ENCODE measurements at regions not wholly inside any gene's neighbourhood (a gene's known extent, or its start where the extent isn't known, plus 50 kb on each side); places are given as distances from the start of the nearest gene placed in this dataset.

GRCh38 chr3:180239939-180240338 is 203.2 kb upstream of the PEX5L start (continued):
- TF ChIP-seq, protein P1, sequence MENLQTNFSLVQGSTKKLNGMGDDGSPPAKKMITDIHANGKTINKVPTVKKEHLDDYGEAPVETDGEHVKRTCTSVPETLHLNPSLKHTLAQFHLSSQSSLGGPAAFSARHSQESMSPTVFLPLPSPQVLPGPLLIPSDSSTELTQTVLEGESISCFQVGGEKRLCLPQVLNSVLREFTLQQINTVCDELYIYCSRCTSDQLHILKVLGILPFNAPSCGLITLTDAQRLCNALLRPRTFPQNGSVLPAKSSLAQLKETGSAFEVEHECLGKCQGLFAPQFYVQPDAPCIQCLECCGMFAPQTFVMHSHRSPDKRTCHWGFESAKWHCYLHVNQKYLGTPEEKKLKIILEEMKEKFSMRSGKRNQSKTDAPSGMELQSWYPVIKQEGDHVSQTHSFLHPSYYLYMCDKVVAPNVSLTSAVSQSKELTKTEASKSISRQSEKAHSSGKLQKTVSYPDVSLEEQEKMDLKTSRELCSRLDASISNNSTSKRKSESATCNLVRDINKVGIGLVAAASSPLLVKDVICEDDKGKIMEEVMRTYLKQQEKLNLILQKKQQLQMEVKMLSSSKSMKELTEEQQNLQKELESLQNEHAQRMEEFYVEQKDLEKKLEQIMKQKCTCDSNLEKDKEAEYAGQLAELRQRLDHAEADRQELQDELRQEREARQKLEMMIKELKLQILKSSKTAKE (IDR thresholded peaks at IDR 0.05; ENCODE audit: low read depth, poor library complexity, severe bottlenecking): no peak
- TF ChIP-seq, protein P2, sequence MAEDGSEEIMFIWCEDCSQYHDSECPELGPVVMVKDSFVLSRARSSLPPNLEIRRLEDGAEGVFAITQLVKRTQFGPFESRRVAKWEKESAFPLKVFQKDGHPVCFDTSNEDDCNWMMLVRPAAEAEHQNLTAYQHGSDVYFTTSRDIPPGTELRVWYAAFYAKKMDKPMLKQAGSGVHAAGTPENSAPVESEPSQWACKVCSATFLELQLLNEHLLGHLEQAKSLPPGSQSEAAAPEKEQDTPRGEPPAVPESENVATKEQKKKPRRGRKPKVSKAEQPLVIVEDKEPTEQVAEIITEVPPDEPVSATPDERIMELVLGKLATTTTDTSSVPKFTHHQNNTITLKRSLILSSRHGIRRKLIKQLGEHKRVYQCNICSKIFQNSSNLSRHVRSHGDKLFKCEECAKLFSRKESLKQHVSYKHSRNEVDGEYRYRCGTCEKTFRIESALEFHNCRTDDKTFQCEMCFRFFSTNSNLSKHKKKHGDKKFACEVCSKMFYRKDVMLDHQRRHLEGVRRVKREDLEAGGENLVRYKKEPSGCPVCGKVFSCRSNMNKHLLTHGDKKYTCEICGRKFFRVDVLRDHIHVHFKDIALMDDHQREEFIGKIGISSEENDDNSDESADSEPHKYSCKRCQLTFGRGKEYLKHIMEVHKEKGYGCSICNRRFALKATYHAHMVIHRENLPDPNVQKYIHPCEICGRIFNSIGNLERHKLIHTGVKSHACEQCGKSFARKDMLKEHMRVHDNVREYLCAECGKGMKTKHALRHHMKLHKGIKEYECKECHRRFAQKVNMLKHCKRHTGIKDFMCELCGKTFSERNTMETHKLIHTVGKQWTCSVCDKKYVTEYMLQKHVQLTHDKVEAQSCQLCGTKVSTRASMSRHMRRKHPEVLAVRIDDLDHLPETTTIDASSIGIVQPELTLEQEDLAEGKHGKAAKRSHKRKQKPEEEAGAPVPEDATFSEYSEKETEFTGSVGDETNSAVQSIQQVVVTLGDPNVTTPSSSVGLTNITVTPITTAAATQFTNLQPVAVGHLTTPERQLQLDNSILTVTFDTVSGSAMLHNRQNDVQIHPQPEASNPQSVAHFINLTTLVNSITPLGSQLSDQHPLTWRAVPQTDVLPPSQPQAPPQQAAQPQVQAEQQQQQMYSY (CRISPR knock-in tag; IDR thresholded peaks at IDR 0.05): no peak

- intact Hi-C loops (cut with micrococcal nuclease; ENCODE audit: unreplicated experiment) (no loop called here), in situ Hi-C loops (cut with MboI) (no loop called here)
- BruUV-seq (replicated peaks): no TSS peak
- Histone ChIP-seq H3K27me3 (replicated peaks in 1 of 2; ENCODE audit: control insufficient read depth in 2 of 2, insufficient read depth in 2 of 2, low read length in 1 of 2) (no peaks in the 10 kb centered on the region), H3K4me1 (ENCODE audit: control insufficient read depth, insufficient read depth, low read length) (no peaks in the 10 kb centered on the region), H3K9me3 (replicated peaks; ENCODE audit: control insufficient read depth, insufficient read depth, low read length) (no peaks in the 10 kb centered on the region; the same call in 2 of the 3 replicates), H2AFZ (ENCODE audit: control insufficient read depth, low read depth, low read length) (no peak overlapping the region), H3K36me3 (ENCODE audit: control insufficient read depth in 2 of 2, insufficient read depth in 2 of 2, low read length in 1 of 2) (no peaks in the 10 kb centered on the region), H3K79me2 (ENCODE audit: control insufficient read depth, insufficient read depth, low read length) (no peaks in the 10 kb centered on the region), H3K4me3 (no peak overlapping the region), H3K9ac (ENCODE audit: control insufficient read depth, insufficient read depth, low read length) (no peak overlapping the region), H3K4me2 (ENCODE audit: control insufficient read depth, insufficient read depth) (no peak overlapping the region), H4K20me1 (ENCODE audit: control insufficient read depth, insufficient read depth) (no peaks in the 10 kb centered on the region), H3K27ac (ENCODE audit: control insufficient read depth, insufficient read depth) (no peak overlapping the region)
- ChIA-PET CTCF (interaction anchor here (1.0 kb wide), 1 partner anchor 15 kb away, joined by 3 read pairs; no protein-coding TSS in a partner anchor), SMC1A (ENCODE audit: uncharacterized antibody, unreplicated experiment) (interaction anchor here (0.8 to 1.1 kb wide), 3 partner anchors 20 to 71 kb away, joined by 3 read pairs; no protein-coding TSS in a partner anchor), POLR2A (no interaction called here), RAD21 (ENCODE audit: unreplicated experiment) (no interaction called here)
- DNase-seq (ENCODE audit: low read depth, low spot score) (no peak), ATAC-seq (no peak), FAIRE-seq (no peak)
- 26% methylated on average over 5 of the region's 5 CpGs for WGBS (ENCODE audit: insufficient coverage, insufficient replicate concordance, low lambda C conversion rate, missing lambda C conversion rate)
- no peak for TF ChIP-seq BRCA1 (IDR thresholded peaks at IDR 0.05; ENCODE audit: low read depth, low read length)
- no peak for TF ChIP-seq ETV6 (conservative IDR thresholded peaks at IDR 0.05 in 1 of 2, IDR thresholded peaks at IDR 0.05 in 1 of 2; ENCODE audit: borderline replicate concordance in 1 of 2, low read depth in 1 of 2)
- no peak for TF ChIP-seq ZNF622 (IDR thresholded peaks at IDR 0.05)
- no peak for TF ChIP-seq NFYA (IDR thresholded peaks at IDR 0.05; ENCODE audit: borderline replicate concordance, low read depth, low read length)
- no peak for TF ChIP-seq FOS (IDR thresholded peaks at IDR 0.05; ENCODE audit: borderline replicate concordance, extremely low read depth, insufficient read length)
- no peak for TF ChIP-seq BMI1 (IDR thresholded peaks at IDR 0.05; ENCODE audit: borderline replicate concordance)
- TF ChIP-seq SUZ12 (IDR thresholded peaks at IDR 0.05; ENCODE audit: unreplicated experiment): no peak
- no peak for TF ChIP-seq RAD21 (IDR thresholded peaks at IDR 0.05; ENCODE audit: insufficient read depth, low read depth, low read length)
- TF ChIP-seq CUX1 (IDR thresholded peaks at IDR 0.05; ENCODE audit: insufficient replicate concordance, low read depth, low read length): no peak
These were observed 210.0 kb upstream of the PEX5L start for GRCh38 chr3:180246688-180247195.

All from GM12878 (cell line).